PC-9 (cell line): ENCODE measurements at regions not wholly inside any gene's neighbourhood (a gene's known extent, or its start where the extent isn't known, plus 50 kb on each side); places are given as distances from the start of the nearest gene placed in this dataset.

Experiments used
- BruUV-seq: library from RNA; stranded (reverse); fragments of 400-500 nt; replicated peaks from 2 replicates; lab custom pipeline; 2021; lab: Mats Ljungman, UMichigan
- CTCF ChIA-PET: fragments of 300-600 bp; sonication (Branson Sonifier 250); formaldehyde crosslinking; loops from one replicate; lab custom pipeline; 2022; ENCODE audit warnings: antibody characterized with exemption; lab: Charles Lee
- POLR2A ChIA-PET: fragments of 300-600 bp; sonication (Branson Sonifier 250); formaldehyde crosslinking; loops from one replicate; lab custom pipeline; 2022; ENCODE audit warnings: antibody characterized with exemption; ENCODE audit not compliant: unreplicated experiment; lab: Charles Lee
- DNase-seq, 2 experiments: peaks; one replicate each; pipeline versions ENCODE4 v3.0.0 to v3.0.0-alpha.2; 2015 to 2022; ENCODE audit warnings: mixed read lengths in 1 of 2
- H2AFZ ChIP-seq: fragments of 200-600 bp; sonication (generic); 2 replicates; pipeline ENCODE4 v1.8.1; 2017; ENCODE audit warnings: antibody characterized with exemption
- H3F3A ChIP-seq: fragments of 200-600 bp; sonication (generic); 2 replicates; pipeline ENCODE4 v1.8.1; 2017; ENCODE audit warnings: antibody characterized with exemption, mild to moderate bottlenecking, low read depth; ENCODE audit not compliant: insufficient read depth
- H3K27ac ChIP-seq: fragments of 200-600 bp; sonication (generic); 2 replicates; pipeline ENCODE4 v1.6.1; 2016; ENCODE audit warnings: mixed run types
- H3K27me3 ChIP-seq: fragments of 200-600 bp; sonication (generic); 2 replicates; pipeline ENCODE4 v1.6.1; 2016; ENCODE audit warnings: low read depth, mixed run types; ENCODE audit not compliant: insufficient read depth
- H3K36me3 ChIP-seq: fragments of 200-600 bp; sonication (generic); 2 replicates; pipeline ENCODE4 v1.6.1; 2016; ENCODE audit warnings: low read depth, mixed run types
- H3K4me1 ChIP-seq: fragments of 200-600 bp; sonication (generic); replicated peaks from 2 replicates; pipeline ENCODE4 v1.6.1; 2016; ENCODE audit warnings: mixed run types; ENCODE audit not compliant: insufficient read depth
- H3K4me2 ChIP-seq: fragments of 200-600 bp; sonication (generic); 2 replicates; pipeline ENCODE4 v1.6.1; 2017; ENCODE audit warnings: mixed run types
- H3K4me3 ChIP-seq: fragments of 200-600 bp; sonication (generic); 2 replicates; pipeline ENCODE4 v1.6.1; 2016; ENCODE audit warnings: mixed run types
- H3K79me2 ChIP-seq: fragments of 200-600 bp; sonication (generic); 2 replicates; pipeline ENCODE4 v1.6.1; 2017; ENCODE audit warnings: low read depth, mixed run types
- H3K9me2 ChIP-seq: fragments of 200-600 bp; sonication (generic); 2 replicates; pipeline ENCODE4 v1.8.1; 2017; ENCODE audit warnings: mild to moderate bottlenecking; ENCODE audit not compliant: insufficient read depth
- H3K9me3 ChIP-seq: fragments of 200-600 bp; sonication (generic); 2 replicates; pipeline ENCODE4 v1.8.1; 2016; ENCODE audit warnings: low read depth; ENCODE audit not compliant: insufficient read depth
- H4K20me1 ChIP-seq: fragments of 200-600 bp; sonication (generic); 2 replicates; pipeline ENCODE4 v1.8.1; 2017; ENCODE audit not compliant: insufficient read depth
- CTCF ChIP-seq: fragments of 200-600 bp; sonication (generic); conservative IDR thresholded peaks from 2 replicates; pipeline ENCODE4 v1.6.1; 2017; ENCODE audit warnings: mixed run types, antibody characterized with exemption, mild to moderate bottlenecking, moderate library complexity
- EZH2 ChIP-seq: fragments of 200-600 bp; sonication (generic); IDR thresholded peaks from 2 replicates; pipeline ENCODE4 v1.8.0; 2017; ENCODE audit warnings: antibody characterized with exemption, low read depth
- intact Hi-C: fragments of 100-400 bp; cut with micrococcal nuclease; formaldehyde crosslinking; loops from one replicate; pipeline ENCODE4 v1.10.0; 2022; ENCODE audit not compliant: unreplicated experiment

- Histone ChIP-seq H4K20me1 (no peaks in the 10 kb centered on the region; the same call in 1 of the 2 replicates), H3K4me2 (no peak overlapping the region), H3K9me3 (no peaks in the 10 kb centered on the region), H3F3A (no peaks in the 10 kb centered on the region), H3K36me3 (no peaks in the 10 kb centered on the region), H3K4me3 (no peak overlapping the region), H3K4me1 (no peaks in the 10 kb centered on the region), H3K27me3 (no peaks in the 10 kb centered on the region), H3K27ac (no peak overlapping the region), H2AFZ (no peak overlapping the region), H3K9me2 (no peaks in the 10 kb centered on the region; the same call in 1 of the 2 replicates), H3K79me2 (no peaks in the 10 kb centered on the region)
- intact Hi-C loops: no loop called here
- no peak for DNase-seq
- ChIA-PET CTCF (no interaction called here), POLR2A (no interaction called here)
- no TSS peak for BruUV-seq
- TF ChIP-seq EZH2 (no peak), CTCF (no peak)
These were observed 1387.4 kb downstream of the FSCB start for GRCh38 chr14:43119672-43120071.

- Histone ChIP-seq H3K9me2 (no peaks in the 10 kb centered on the region; the same call in 1 of the 2 replicates), H3K27me3 (no peaks in the 10 kb centered on the region), H2AFZ (no peak overlapping the region), H3K9me3 (no peaks in the 10 kb centered on the region), H3K27ac (no peak overlapping the region), H3K4me3 (no peak overlapping the region), H4K20me1 (no peaks in the 10 kb centered on the region), H3F3A (no peaks in the 10 kb centered on the region), H3K4me1 (no peaks in the 10 kb centered on the region), H3K79me2 (no peaks in the 10 kb centered on the region), H3K4me2 (no peak overlapping the region), H3K36me3 (no peaks in the 10 kb centered on the region)
- TF ChIP-seq EZH2: no peak
- intact Hi-C loops: no loop called here
- ChIA-PET POLR2A (no interaction called here), CTCF (no interaction called here)
- no TSS peak for BruUV-seq
- no peak for DNase-seq
These were observed 1390.7 kb downstream of the FSCB start for GRCh38 chr14:43116341-43116740.

DNA sequence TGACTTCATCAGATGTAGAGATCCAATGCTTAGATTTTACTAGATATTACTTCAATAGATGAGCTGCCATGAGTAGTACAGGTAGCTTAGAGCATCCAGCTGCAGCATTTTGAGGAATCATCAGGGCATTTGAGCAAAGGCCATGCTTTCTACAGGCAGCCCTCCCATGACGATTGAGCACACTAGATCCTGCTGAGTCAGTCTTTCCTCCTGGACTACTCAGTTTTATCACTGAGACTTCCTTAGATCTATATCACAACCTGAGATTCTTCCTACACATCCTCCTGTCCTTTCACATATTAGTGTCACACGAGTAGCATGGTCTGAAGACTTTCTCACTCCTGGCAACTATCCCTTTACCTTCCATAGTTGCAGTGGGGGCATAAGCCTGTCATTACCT, 1401.8 kb downstream of the FSCB start:
- no peaks in the 10 kb centered on the region for H3K27me3 ChIP-seq
- DNase-seq: no peak
- H3K4me2 ChIP-seq: no peak overlapping the region
- H3K79me2 ChIP-seq: no peaks in the 10 kb centered on the region
- intact Hi-C loops: no loop called here
- no TSS peak for BruUV-seq
- POLR2A ChIA-PET: no interaction called here
- no peaks in the 10 kb centered on the region for H3F3A ChIP-seq
- TF ChIP-seq CTCF (no peak), EZH2 (no peak)
- no peak overlapping the region for H3K4me3 ChIP-seq
- H3K36me3 ChIP-seq: no peaks in the 10 kb centered on the region
- no peaks in the 10 kb centered on the region for H3K9me3 ChIP-seq
- CTCF ChIA-PET: no interaction called here
- no peak overlapping the region for H2AFZ ChIP-seq
- no peaks in the 10 kb centered on the region for H3K9me2 ChIP-seq
- H4K20me1 ChIP-seq: no peaks in the 10 kb centered on the region
- H3K4me1 ChIP-seq: no peaks in the 10 kb centered on the region
- no peak overlapping the region for H3K27ac ChIP-seq

- ChIA-PET CTCF (no interaction called here), POLR2A (no interaction called here)
- no TSS peak for BruUV-seq
These were observed 1416.7 kb downstream of the FSCB start for GRCh38 chr14:43090380-43090779.

More at GRCh38 chr14:43090380-43090779, 1416.7 kb downstream of the FSCB start:
- no peak for TF ChIP-seq EZH2
- no peak for TF ChIP-seq CTCF
- H3K4me1 ChIP-seq: no peaks in the 10 kb centered on the region
- no peaks in the 10 kb centered on the region for H3K9me3 ChIP-seq
- intact Hi-C loops: no loop called here
- no peak overlapping the region for H3K4me3 ChIP-seq
- 0 out of 2 replicates have a peak, but pooled peaks cover 3% of the 10 kb centered on the region for H3K9me2 ChIP-seq
- H3K36me3 ChIP-seq: no peaks in the 10 kb centered on the region
- H3K79me2 ChIP-seq: no peaks in the 10 kb centered on the region
- H3F3A ChIP-seq: no peaks in the 10 kb centered on the region
- no peaks in the 10 kb centered on the region for H3K27me3 ChIP-seq
- no peaks in the 10 kb centered on the region for H4K20me1 ChIP-seq
- H3K4me2 ChIP-seq: no peak overlapping the region
- H3K27ac ChIP-seq: no peak overlapping the region
- H2AFZ ChIP-seq: no peak overlapping the region
- no peak for DNase-seq
